ENCODE measurements at regions not wholly inside any gene's neighbourhood (a gene's known extent, or its start where the extent isn't known, plus 50 kb on each side); places are given as distances from the start of the nearest gene placed in this dataset.

- H3K4me1 Mint-ChIP-seq, result no peaks in the 10 kb centered on the region
These were observed 106.5 kb upstream of the EFEMP1 start for GRCh38 chr2:56030062-56030461.

DNA sequence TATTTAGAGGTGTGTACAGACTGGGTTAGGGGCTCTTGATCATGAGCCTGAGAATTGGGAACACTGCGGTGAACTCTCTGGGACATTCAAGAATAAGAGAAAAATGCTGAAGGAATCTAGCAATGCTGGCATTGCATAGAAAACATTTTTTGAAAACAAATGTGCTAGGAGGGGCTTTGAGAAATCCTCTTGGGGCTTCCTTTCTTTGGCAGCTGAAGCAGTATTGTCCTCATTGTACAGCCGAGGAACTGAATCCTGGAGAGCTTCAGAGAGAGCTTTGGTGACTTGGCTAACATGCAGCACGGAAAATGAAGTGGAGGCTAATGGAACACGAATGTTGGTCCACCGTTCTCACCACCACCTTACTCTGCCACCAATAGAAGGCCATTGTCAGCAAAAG is 107.3 kb upstream of the EFEMP1 start:
- TF ChIP-seq, protein P1, sequence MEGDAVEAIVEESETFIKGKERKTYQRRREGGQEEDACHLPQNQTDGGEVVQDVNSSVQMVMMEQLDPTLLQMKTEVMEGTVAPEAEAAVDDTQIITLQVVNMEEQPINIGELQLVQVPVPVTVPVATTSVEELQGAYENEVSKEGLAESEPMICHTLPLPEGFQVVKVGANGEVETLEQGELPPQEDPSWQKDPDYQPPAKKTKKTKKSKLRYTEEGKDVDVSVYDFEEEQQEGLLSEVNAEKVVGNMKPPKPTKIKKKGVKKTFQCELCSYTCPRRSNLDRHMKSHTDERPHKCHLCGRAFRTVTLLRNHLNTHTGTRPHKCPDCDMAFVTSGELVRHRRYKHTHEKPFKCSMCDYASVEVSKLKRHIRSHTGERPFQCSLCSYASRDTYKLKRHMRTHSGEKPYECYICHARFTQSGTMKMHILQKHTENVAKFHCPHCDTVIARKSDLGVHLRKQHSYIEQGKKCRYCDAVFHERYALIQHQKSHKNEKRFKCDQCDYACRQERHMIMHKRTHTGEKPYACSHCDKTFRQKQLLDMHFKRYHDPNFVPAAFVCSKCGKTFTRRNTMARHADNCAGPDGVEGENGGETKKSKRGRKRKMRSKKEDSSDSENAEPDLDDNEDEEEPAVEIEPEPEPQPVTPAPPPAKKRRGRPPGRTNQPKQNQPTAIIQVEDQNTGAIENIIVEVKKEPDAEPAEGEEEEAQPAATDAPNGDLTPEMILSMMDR (IDR thresholded peaks at IDR 0.05), result no peak
- H3K27ac Mint-ChIP-seq, result no peak overlapping the region
- no peaks in the 10 kb centered on the region for H3K4me1 Mint-ChIP-seq
- H3K27me3 Mint-ChIP-seq (ENCODE audit: low read depth in 2 of 2), result no peaks in the 10 kb centered on the region
- Histone ChIP-seq H3K27me3 (ENCODE audit: control insufficient read depth, insufficient read depth, low read length) (no peaks in the 10 kb centered on the region), H3K4me3 (ENCODE audit: low read length) (no peak overlapping the region), H3K36me3 (ENCODE audit: control insufficient read depth, insufficient read depth, low read length) (no peaks in the 10 kb centered on the region), H3K4me1 (ENCODE audit: control insufficient read depth, insufficient read depth, low read length) (no peaks in the 10 kb centered on the region), H3K9me3 (ENCODE audit: control insufficient read depth, insufficient read depth, low read length) (peaks cover 3% of the 10 kb centered on the region), H3K27ac (ENCODE audit: low read length) (no peak overlapping the region)
- no peaks in the 10 kb centered on the region for H3K36me3 Mint-ChIP-seq
- ATAC-seq (no peak), DNase-seq (no peak)
- WGBS (ENCODE audit: insufficient coverage), result 79% methylated on average over 5 of the region's 5 CpGs
- H3K4me3 Mint-ChIP-seq, result no peak overlapping the region
- no peaks in the 10 kb centered on the region for H3K9me3 Mint-ChIP-seq
- intact Hi-C loops (cut with micrococcal nuclease), result no loop called here

More at GRCh38 chr2:56030062-56030461, 106.5 kb upstream of the EFEMP1 start:
- H3K9me3 ChIP-seq (ENCODE audit: control insufficient read depth, insufficient read depth, low read length), result peaks cover 3% of the 10 kb centered on the region
- no peaks in the 10 kb centered on the region for H3K9me3 Mint-ChIP-seq
- no peaks in the 10 kb centered on the region for H3K27me3 ChIP-seq (ENCODE audit: control insufficient read depth, insufficient read depth, low read length)
- TF ChIP-seq, protein P1 (IDR thresholded peaks at IDR 0.05), result no peak
- no peak overlapping the region for H3K27ac Mint-ChIP-seq
- no peak overlapping the region for H3K4me3 ChIP-seq (ENCODE audit: low read length)
- intact Hi-C loops (cut with micrococcal nuclease), result no loop called here
- no peaks in the 10 kb centered on the region for H3K4me1 ChIP-seq (ENCODE audit: control insufficient read depth, insufficient read depth, low read length)
- ATAC-seq, result no peak
- DNase-seq, result no peak
- H3K36me3 Mint-ChIP-seq, result no peaks in the 10 kb centered on the region
- no peaks in the 10 kb centered on the region for H3K27me3 Mint-ChIP-seq (ENCODE audit: low read depth in 2 of 2)
- no peak overlapping the region for H3K27ac ChIP-seq (ENCODE audit: low read length)
- no peak overlapping the region for H3K4me3 Mint-ChIP-seq
- WGBS (ENCODE audit: insufficient coverage), result 87% methylated on average over 5 of the region's 5 CpGs
- H3K36me3 ChIP-seq (ENCODE audit: control insufficient read depth, insufficient read depth, low read length), result no peaks in the 10 kb centered on the region

DNA sequence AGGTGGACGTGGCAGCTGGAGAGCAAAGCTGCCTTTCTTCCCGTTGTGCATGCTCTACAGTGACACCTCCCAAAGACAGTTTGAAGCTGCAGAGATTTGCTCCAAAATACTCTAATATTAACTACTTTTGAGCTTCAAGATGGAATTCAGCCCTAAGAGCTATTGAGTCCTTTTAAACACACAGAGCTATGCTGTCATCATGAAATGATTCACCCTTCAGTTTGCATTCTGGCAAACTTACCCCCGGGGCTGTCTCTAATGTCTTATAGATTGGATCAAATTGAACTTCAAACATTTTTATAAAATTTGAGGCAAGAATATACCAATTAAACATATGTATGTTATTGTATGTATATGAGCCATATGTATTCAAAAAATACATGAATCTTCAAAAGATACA is 110.7 kb upstream of the EFEMP1 start:
- intact Hi-C loops (cut with micrococcal nuclease), result no loop called here
- Mint-ChIP-seq H3K4me3 (no peak overlapping the region), H3K36me3 (no peaks in the 10 kb centered on the region), H3K4me1 (no peaks in the 10 kb centered on the region), H3K27me3 (ENCODE audit: low read depth in 2 of 2) (no peaks in the 10 kb centered on the region), H3K9me3 (peaks cover 0 to 2% of the 10 kb centered on the region in 2 donors), H3K27ac (no peak overlapping the region)
- TF ChIP-seq, protein P1 (IDR thresholded peaks at IDR 0.05), result no peak
- H3K9me3 ChIP-seq (ENCODE audit: control insufficient read depth, insufficient read depth, low read length), result peaks cover 3% of the 10 kb centered on the region
- H3K36me3 ChIP-seq (ENCODE audit: control insufficient read depth, insufficient read depth, low read length), result no peaks in the 10 kb centered on the region
- 71% methylated on average over 2 of the region's 3 CpGs for WGBS (ENCODE audit: insufficient coverage)
- no peaks in the 10 kb centered on the region for H3K4me1 ChIP-seq (ENCODE audit: control insufficient read depth, insufficient read depth, low read length)
- no peak overlapping the region for H3K4me3 ChIP-seq (ENCODE audit: low read length)
- no peak overlapping the region for H3K27ac ChIP-seq (ENCODE audit: low read length)
- no peaks in the 10 kb centered on the region for H3K27me3 ChIP-seq (ENCODE audit: control insufficient read depth, insufficient read depth, low read length)
- DNase-seq (no peak), ATAC-seq (no peak)

GRCh38 chr2:56040189-56040588 is 116.6 kb upstream of the EFEMP1 start:
- 62% methylated on average over 3 of the region's 3 CpGs for WGBS (ENCODE audit: insufficient coverage)
- peaks cover 0 to 4% of the 10 kb centered on the region in 2 donors for H3K9me3 Mint-ChIP-seq
- no peaks in the 10 kb centered on the region for H3K9me3 ChIP-seq (ENCODE audit: control insufficient read depth, insufficient read depth, low read length)
- H3K4me1 Mint-ChIP-seq, result no peaks in the 10 kb centered on the region
- no peak overlapping the region for H3K4me3 ChIP-seq (ENCODE audit: low read length)
- no peak for ATAC-seq
- H3K27ac Mint-ChIP-seq, result no peak overlapping the region
- intact Hi-C loops (cut with micrococcal nuclease), result no loop called here
- no peaks in the 10 kb centered on the region for H3K4me1 ChIP-seq (ENCODE audit: control insufficient read depth, insufficient read depth, low read length)
- DNase-seq, result no peak
- H3K36me3 ChIP-seq (ENCODE audit: control insufficient read depth, insufficient read depth, low read length), result no peaks in the 10 kb centered on the region
- H3K36me3 Mint-ChIP-seq, result no peaks in the 10 kb centered on the region
- H3K27ac ChIP-seq (ENCODE audit: low read length), result no peak overlapping the region
- TF ChIP-seq, protein P1 (IDR thresholded peaks at IDR 0.05), result no peak
- no peaks in the 10 kb centered on the region for H3K27me3 Mint-ChIP-seq (ENCODE audit: low read depth in 2 of 2)
- H3K27me3 ChIP-seq (ENCODE audit: control insufficient read depth, insufficient read depth, low read length), result no peaks in the 10 kb centered on the region
- H3K4me3 Mint-ChIP-seq, result no peak overlapping the region

Measured in natural killer cell (primary cell).